ENCODE measurements at regions not wholly inside any gene's neighbourhood (a gene's known extent, or its start where the extent isn't known, plus 50 kb on each side); places are given as distances from the start of the nearest gene placed in this dataset.
A peak's percentile ranks its signal among the peaks of the same experiment; 100 is the strongest.
"Not testable (repeated sequence)": the region's sequence is repeated elsewhere in the genome, so short reads cannot be mapped to it uniquely, and the experiment has no call there.

DNA sequence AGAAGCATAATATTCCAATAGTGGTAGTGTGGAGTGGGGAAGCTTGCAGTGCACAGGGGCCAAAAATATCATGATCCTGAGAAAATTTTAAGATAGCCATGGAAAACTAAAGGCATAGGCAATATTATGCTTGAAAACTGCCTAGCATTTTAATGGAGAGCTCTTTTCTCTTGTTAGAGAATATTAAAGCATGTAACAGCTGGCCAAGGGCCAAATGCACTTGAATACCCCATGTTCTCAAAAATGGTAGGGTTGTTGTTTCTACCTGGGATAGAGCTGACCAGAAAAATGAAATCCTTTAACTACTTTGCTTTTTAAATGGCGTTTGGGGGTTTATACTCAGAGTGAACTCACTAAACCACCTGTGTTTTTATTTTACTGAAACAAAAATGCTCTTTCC lies 739.6 kb upstream of the SLIT2 start:
- no peak for DNase-seq (ENCODE audit: low read depth)

DNA sequence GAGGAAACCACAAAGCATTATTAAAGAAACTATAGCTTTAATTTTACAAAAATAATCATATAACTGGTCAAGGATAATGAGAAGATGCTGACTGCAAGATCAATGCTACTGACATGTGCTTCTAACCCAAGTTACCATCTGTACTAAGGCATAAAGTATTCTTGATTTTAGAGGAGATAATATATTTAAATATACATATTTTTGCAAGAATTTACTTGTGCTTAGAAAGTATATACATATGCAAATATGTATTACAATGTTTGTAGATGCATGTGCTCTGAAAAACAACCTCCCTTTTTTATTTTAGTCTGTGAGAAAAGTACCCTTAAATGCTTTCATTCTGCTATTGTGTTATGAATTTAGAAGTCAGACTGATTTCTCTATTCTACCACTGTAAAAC lies 740.7 kb upstream of the SLIT2 start:
- DNase-seq (ENCODE audit: low read depth) = no peak

DNA sequence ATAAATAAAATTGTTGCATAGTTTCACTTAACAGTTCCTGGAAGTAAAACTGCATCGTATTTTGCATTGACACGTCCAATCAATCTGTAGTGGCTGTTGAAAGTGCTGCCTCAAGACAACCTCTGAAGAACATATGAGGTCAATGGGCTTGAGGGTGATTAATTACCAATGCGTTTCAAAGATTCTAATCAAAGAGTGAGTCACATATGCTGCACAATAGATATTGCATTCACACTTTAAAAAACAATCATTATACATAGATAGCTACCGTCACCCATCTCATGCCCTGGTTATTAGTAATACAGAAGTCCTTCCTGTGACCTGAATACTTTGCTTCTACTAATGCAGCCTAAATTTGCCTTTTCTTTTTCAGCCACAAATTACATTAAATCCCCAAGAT lies 743.3 kb upstream of the SLIT2 start:
- peak; percentile 19 for DNase-seq (ENCODE audit: low read depth)

GRCh38 chr4:19497705-19498104 lies 754.0 kb upstream of the SLIT2 start:
- no peak for DNase-seq (ENCODE audit: low read depth)

DNA sequence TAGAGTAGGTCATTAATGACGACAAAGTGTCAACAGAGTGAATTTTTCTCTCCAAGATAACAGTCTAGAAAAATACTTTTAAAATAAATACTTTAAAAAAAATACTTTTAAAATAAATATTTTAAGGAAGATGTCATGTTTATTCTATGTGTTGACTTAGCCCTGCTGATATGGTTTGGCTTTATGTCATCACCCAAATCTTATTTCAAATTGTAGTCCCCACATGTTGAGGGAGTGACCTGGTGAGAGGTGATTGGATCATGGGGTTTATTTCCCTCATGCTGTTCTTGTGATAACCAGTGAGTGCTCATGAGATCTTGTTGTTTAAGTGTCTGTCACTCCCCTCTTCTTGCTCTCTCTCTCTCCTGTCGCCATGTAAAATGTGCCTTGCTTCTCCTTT lies 754.9 kb upstream of the SLIT2 start:
- DNase-seq (ENCODE audit: low read depth) = no peak

- DNase-seq (ENCODE audit: low read depth) = no peak
Observed at GRCh38 chr4:19494961-19495360, 756.7 kb upstream of the SLIT2 start.

DNA sequence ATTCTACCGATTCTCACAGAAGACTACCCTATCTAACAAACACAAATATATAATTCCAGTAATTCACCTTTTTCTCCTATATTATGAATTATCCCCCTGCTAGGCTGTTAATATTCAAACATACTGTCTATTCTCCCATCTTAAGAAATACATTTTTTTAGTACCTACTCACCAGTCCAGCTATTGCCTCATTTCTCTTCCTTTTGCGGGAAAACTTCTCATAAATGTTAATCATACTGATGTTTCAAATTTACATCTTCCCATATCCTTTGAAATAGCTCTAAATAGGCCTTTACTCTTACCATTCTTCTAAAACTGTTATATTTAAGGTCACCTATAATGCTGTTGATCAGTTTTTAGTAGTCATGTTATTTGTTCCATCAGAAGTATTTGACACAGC lies 759.1 kb upstream of the SLIT2 start:
- DNase-seq (ENCODE audit: low read depth) = no peak

DNA sequence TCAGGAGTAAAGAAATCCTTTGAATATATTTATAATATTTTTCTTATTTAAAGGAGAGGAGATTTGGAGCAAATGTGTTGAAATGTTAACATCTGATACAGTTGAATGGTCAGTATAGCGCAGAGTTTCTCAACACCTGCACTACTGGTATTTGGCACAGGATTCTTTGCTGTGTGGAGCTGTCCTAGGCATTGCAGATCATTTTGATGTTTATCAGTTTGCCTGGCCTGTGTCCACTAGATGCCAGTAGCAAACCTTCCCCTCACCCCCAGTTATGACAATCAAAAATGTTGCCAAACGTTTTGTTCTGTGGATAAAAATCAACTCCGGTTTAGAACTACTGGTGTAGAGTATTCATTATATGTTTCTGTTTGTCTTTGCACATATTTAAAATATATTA lies 765.3 kb upstream of the SLIT2 start:
- DNase-seq (ENCODE audit: low read depth) = no peak

DNA sequence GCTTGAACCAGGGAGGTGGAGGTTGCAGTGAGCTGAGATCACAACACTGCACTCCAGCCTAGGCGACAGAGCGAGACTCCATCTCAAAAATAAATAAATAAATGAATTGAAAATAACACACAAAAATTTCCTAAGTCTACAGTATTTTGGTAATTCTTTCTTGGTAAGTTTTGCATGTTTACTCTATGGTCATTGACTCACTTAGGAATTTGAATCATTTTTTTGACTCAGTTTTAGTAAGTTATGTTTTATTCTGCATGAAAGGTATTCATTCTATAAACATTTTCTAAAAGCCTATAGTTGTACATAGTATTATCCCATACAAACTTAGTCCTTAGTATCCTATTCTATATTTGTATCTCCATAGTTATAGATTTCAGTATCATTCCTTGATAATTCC lies 772.9 kb upstream of the SLIT2 start:
- DNase-seq (ENCODE audit: low read depth) = peak; percentile 37

DNA sequence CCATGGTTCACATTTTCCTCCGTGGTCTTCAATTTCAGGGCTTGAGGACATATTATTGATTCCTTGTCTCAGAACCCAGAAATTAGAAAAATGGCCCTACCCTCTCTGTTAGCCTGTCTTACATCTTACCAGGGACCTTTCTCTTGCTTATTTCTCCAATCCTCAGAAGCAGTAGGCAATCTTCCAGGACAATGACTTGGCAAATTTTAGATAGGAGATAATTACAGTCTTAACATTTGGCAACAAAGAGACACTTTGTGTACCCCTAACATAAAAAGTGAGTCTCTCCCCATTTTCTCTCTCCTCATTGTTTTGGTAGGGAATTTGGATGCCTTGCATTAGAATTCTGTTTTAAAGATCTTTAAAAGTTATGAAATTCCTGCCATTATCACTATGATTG lies 778.1 kb upstream of the SLIT2 start:
- DNase-seq (ENCODE audit: low read depth) = no peak

GRCh38 chr4:19472666-19473065 lies 779.0 kb upstream of the SLIT2 start:
- no peak for DNase-seq (ENCODE audit: low read depth)

- DNase-seq (ENCODE audit: low read depth) = not testable (repeated sequence)
Observed at GRCh38 chr4:19470001-19470400, 781.7 kb upstream of the SLIT2 start.

GRCh38 chr4:19462117-19462516 lies 789.6 kb upstream of the SLIT2 start:
- no peak for DNase-seq (ENCODE audit: low read depth)

DNA sequence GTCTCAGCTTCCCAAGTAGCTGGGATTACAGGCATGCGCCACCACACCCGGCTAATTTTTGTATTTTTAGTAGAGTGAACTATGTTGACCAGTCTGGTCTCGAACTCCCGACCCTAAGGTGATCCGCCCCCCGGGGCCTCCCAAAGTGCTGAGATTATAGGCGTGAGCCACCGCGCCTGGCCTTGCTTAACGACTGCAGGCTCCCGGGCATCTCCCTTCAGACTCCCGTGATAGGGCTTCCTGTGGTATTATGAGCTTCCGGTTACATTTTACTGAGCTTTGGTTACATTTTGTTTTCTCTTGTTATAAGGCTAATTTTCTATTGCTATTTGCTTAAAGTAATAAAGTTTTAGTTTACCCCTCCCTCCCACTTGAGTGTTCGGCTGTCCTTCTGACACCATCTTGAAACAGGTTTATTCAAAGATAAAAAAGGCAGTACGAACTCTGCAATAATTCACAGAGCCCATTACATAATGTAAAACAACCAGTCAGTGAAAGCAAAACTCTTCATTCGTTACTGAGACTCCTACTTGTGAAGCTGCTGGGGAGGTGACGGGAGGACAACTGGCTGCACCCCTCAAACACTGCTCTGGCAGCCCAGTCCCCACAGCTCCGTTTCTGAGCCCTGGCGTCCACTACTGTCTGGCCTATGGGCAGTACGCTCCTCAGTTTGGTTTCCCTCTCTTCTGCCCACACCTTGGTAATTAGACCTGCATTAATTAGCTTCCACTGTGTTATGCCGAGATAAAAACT lies 795.7 kb upstream of the SLIT2 start:
- DNase-seq (ENCODE audit: low read depth) = no peak

- DNase-seq (ENCODE audit: low read depth) = no peak
Observed at GRCh38 chr4:19455196-19455595, 796.5 kb upstream of the SLIT2 start.

GRCh38 chr4:19438233-19438632 lies 813.5 kb upstream of the SLIT2 start:
- peak; percentile 11 for DNase-seq (ENCODE audit: low read depth)

DNA sequence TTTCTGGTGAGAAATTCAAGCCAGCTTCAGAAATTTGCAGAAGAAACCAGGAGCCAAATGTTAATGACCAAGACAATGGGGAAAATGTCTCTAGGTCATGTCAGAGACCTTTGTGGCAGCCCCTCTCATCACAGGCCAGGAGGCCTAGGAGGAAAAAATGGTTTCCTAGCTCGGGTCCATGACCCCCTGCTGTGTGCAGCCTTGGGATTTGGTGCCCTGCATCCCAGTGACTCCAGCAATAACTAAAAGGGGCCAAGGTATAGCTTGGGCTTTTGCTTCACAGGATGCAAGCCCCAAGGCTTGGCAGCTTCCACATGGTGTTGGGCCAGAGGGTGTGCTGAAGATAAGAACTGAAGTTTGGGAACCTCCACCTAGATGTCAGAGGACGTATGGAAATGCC lies 814.7 kb upstream of the SLIT2 start:
- DNase-seq (ENCODE audit: low read depth) = no peak

DNA sequence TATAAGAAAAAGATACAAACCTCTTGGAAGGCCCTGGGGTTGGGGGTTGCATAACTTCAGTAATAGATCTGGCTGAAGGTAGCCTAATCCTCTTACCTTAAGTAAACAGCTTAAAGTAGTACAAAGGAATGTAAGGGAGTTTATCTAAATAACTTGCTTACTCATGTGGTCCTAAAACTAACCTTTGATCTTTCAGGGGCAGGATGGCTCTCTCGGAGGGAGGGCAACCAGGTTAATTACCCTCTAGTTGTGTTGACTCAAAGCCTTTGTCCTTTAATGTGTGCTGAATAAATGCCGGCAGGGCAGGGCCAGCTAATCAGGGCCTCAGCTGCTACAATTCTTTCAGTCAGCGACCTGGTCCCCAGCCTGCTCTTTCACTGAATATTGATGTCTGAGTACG lies 822.0 kb upstream of the SLIT2 start:
- DNase-seq (ENCODE audit: low read depth) = no peak

GRCh38 chr4:19425146-19425545 lies 826.6 kb upstream of the SLIT2 start:
- no peak for DNase-seq (ENCODE audit: low read depth)

GRCh38 chr4:19417256-19417655 lies 834.4 kb upstream of the SLIT2 start:
- no peak for DNase-seq (ENCODE audit: low read depth)

DNA sequence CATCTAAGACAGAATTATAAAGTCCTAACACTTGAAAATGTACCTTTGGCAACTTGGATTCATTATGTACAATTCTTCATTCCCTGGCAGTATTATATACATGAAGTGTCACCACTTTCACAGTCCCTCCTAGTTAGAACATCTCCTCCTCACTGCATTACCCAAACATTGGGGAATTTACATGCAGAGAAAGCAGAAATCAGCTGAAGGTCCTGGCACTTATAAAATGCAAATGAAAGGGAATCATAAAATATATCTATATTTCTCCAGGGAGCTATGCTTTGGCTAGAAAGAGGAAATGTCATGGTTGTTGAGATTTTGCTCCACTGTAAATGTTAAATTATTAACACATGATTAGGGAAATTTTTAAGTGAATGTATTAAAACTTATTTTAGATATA lies 835.6 kb upstream of the SLIT2 start:
- no peak for DNase-seq (ENCODE audit: low read depth)

GRCh38 chr4:19408490-19408889 lies 843.2 kb upstream of the SLIT2 start:
- no peak for DNase-seq (ENCODE audit: low read depth)

- no peak for DNase-seq (ENCODE audit: low read depth)
Observed at GRCh38 chr4:19406789-19407188, 844.9 kb upstream of the SLIT2 start.

DNA sequence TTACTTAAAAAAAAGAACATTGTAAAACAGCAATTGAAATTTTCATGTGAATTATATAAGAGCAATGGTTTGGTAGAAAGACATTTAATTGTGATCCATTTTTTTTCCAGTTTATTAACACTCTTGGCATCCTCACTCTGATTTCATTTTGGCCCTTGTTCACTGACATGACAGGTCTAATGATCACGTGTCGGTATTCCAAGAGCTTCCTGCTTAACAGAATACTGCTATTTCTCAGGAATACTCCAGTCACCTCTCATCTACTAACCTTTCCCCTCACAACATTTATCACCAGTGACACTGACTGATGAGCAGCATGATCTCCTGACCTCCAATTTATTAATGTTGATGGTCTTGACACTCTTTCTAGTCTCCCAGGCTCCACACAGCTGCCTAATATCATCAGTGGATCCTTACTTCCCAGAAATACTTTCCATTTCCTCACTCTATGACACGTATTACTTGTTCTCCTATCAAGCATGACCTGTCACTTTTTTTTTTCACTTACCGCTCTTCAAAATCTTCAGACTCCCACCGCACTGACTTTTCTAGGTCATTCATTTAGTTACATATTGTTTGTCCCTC lies 847.8 kb upstream of the SLIT2 start:
- no peak for DNase-seq (ENCODE audit: low read depth)
